HepG2 (cell line): ENCODE measurements at regions not wholly inside any gene's neighbourhood (a gene's known extent, or its start where the extent isn't known, plus 50 kb on each side); places are given as distances from the start of the nearest gene placed in this dataset.

ENCODE experiments used
- ATAC-seq: fragments of 200-7000 bp; cut with Tn5 transposase; 3 replicates; pipeline ENCODE4 v1.9.1; 2020; ENCODE audit warnings: mild to moderate bottlenecking, moderate library complexity
- BruUV-seq: library from RNA; stranded (reverse); fragments of 400-500 nt; replicated peaks from 2 replicates; lab custom pipeline; 2021; lab: Mats Ljungman, UMichigan
- CTCF ChIA-PET: fragments of 300-600 bp; formaldehyde crosslinking; extraction: SDS; loops from one replicate; lab custom pipeline; 2021; ENCODE audit warnings: low total read pairs, inconsistent platforms, low intra/inter-chr PET ratio; lab: Yijun Ruan, JAX
- POLR2A ChIA-PET: fragments of 350-600 bp; sonication (Branson Sonifier 250); formaldehyde crosslinking; loops from one replicate; lab custom pipeline; 2020; ENCODE audit warnings: antibody characterized with exemption, inconsistent platforms; lab: Yijun Ruan, JAX
- DNase-seq: peaks from one replicate; pipeline ENCODE4 v3.0.0-alpha.2; 2015; ENCODE audit warnings: low spot score
- FAIRE-seq: peaks from 3 replicates; lab custom pipeline; 2011; peaks lifted over from hg19 to GRCh38; lab: Jason Lieb, UNC
- H2AFZ ChIP-seq: one replicate; pipeline ENCODE4 v1.6.1; 2011; ENCODE audit warnings: low read length, inconsistent platforms
- H3K27ac ChIP-seq: fragments of 300-600 bp; 3 replicates; pipeline ENCODE4 v1.8.0; 2011; ENCODE audit warnings: mixed run types, mild to moderate bottlenecking, mixed read lengths, low read length, inconsistent platforms; ENCODE audit not compliant: insufficient read depth; ENCODE audit errors: extremely low read length
- H3K27me3 ChIP-seq, 2 experiments: fragments of 200-600 bp in 1 of 2; 2 replicates in 1 of 2; 3 replicates in 1 of 2; pipeline versions ENCODE4 v1.6.0 to v1.8.0; 2011; ENCODE audit warnings: low read length in 2 of 2, mild to moderate bottlenecking in 2 of 2, moderate library complexity in 2 of 2, inconsistent platforms in 1 of 2; ENCODE audit not compliant: insufficient read depth in 2 of 2, control insufficient read depth in 1 of 2
- H3K36me3 ChIP-seq, 2 experiments: fragments of 200-600 bp in 1 of 2; replicated peaks in 1 of 2; 2 replicates in 1 of 2; 3 replicates in 1 of 2; pipeline versions ENCODE4 v1.5.1 to v1.8.0; 2011; ENCODE audit warnings: low read length in 2 of 2, inconsistent platforms in 1 of 2; ENCODE audit not compliant: insufficient read depth in 2 of 2, control insufficient read depth in 1 of 2
- H3K4me1 ChIP-seq: 2 replicates; pipeline ENCODE4 v1.5.1; 2012; ENCODE audit warnings: low read length, inconsistent platforms; ENCODE audit not compliant: insufficient read depth
- H3K4me2 ChIP-seq: 2 replicates; pipeline ENCODE4 v1.6.0; 2011; ENCODE audit warnings: low read depth, low read length, inconsistent platforms
- H3K4me3 ChIP-seq, 3 experiments: fragments of 200-600 bp in 1 of 3; sonication (generic), shearing (Covaris generic) in 1 of 3; replicated peaks in 1 of 3; 2 replicates each; pipeline ENCODE4 v1.5.1; 2011 to 2016; ENCODE audit warnings: low read length in 3 of 3, inconsistent platforms in 2 of 3, low read depth in 2 of 3, mild to moderate bottlenecking in 2 of 3, control low read depth in 1 of 3, mixed read lengths in 1 of 3; ENCODE audit not compliant: insufficient read depth in 1 of 3
- H3K79me2 ChIP-seq: one replicate; pipeline ENCODE4 v1.6.1; 2011; ENCODE audit warnings: low read length, inconsistent platforms; ENCODE audit not compliant: insufficient read depth
- H3K9ac ChIP-seq: 2 replicates; pipeline ENCODE4 v1.6.0; 2011; ENCODE audit warnings: mild to moderate bottlenecking, low read depth, low read length, inconsistent platforms; ENCODE audit not compliant: insufficient read depth
- H3K9me3 ChIP-seq: 2 replicates; pipeline ENCODE4 v1.5.1; 2012; ENCODE audit warnings: mild to moderate bottlenecking, low read length
- H4K20me1 ChIP-seq: 2 replicates; pipeline ENCODE4 v1.6.0; 2011; ENCODE audit warnings: inconsistent platforms, mild to moderate bottlenecking, low read length, moderate library complexity; ENCODE audit not compliant: insufficient read depth
- DZIP1 ChIP-seq: sonication (generic); formaldehyde crosslinking; IDR thresholded peaks from 2 replicates; pipeline ENCODE4 v1.5.0; 2020; ENCODE audit warnings: mild to moderate bottlenecking, missing genetic modification reagents
- HNF4A ChIP-seq: sonication (generic); formaldehyde crosslinking; IDR thresholded peaks from 2 replicates; pipeline ENCODE4 v1.4.0; 2020; ENCODE audit warnings: missing genetic modification reagents
- NFRKB ChIP-seq: fragments of 450-650 bp; IDR thresholded peaks from 2 replicates; pipeline ENCODE4 v1.6.1; 2017
- PHF20 ChIP-seq: sonication (generic); formaldehyde crosslinking; IDR thresholded peaks from 2 replicates; pipeline ENCODE4 v1.5.0; 2020; ENCODE audit warnings: mild to moderate bottlenecking, missing genetic modification reagents
- ZBTB40 ChIP-seq, 2 experiments: fragments of 450-650 bp in 1 of 2; sonication (generic) in 1 of 2; formaldehyde crosslinking in 1 of 2; IDR thresholded peaks; 2 replicates each; pipeline versions ENCODE4 v1.6.1 to v1.8.0; 2016 to 2022; ENCODE audit warnings: antibody characterized with exemption in 1 of 2, mild to moderate bottlenecking in 1 of 2, missing genetic modification reagents in 1 of 2
- WGBS: methylation state at CpG from one replicate; pipeline ENCODE4 v1.1.6; 2017; ENCODE audit warnings: low lambda C conversion rate; 5-methylcytosine and 5-hydroxymethylcytosine counted together
- in situ Hi-C: cut with HindIII; loops from 2 replicates; pipeline ENCODE4 v1.10.0; 2017; ENCODE audit warnings: low pct_unique_long_range_greater_than_20kb; ENCODE audit not compliant: extremely low pct_ligation_motif_present
- intact Hi-C: fragments of 100-400 bp; cut with micrococcal nuclease; formaldehyde crosslinking; loops from one replicate; pipeline ENCODE4 v1.10.0; 2022; ENCODE audit not compliant: unreplicated experiment
- TF ChIP-seq, protein P1 (sequence below): sonication (generic); formaldehyde crosslinking; IDR thresholded peaks from 2 replicates; pipeline ENCODE4 v1.4.0; 2020; ENCODE audit warnings: missing genetic modification reagents

DNA sequence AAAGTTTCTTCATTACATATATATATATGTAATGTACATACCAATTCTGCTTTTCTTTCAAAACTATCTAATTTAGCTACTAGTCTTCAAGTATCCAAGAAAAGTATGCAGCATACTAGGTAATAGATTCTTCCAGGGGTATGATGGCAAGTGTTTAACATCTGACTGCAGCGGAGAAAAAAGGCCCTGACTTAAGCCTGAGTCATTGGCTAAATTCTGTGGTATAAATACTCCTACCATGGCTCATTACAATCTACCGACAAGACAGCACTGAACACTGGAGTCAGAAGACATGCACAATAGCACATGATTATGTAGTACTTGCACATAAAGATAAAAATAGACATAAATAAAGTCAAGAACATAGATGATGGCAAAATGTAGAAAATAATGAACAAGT, 439.9 kb downstream of the BRINP1 start:
- H3K9me3 ChIP-seq = peaks cover 71% of the 10 kb centered on the region
- no peak for FAIRE-seq
- no peak for DNase-seq
- H2AFZ ChIP-seq = no peak overlapping the region
- no peaks in the 10 kb centered on the region for H3K4me1 ChIP-seq
- H4K20me1 ChIP-seq = no peaks in the 10 kb centered on the region
- H3K27ac ChIP-seq = no peak overlapping the region
- no TSS peak for BruUV-seq
- intact Hi-C loops (no loop called here), in situ Hi-C loops (no loop called here)
- 2% methylated on average over 2 of the region's 2 CpGs for WGBS
- no peak overlapping the region for H3K4me3 ChIP-seq
- H3K36me3 ChIP-seq = no peaks in the 10 kb centered on the region
- no peaks in the 10 kb centered on the region for H3K27me3 ChIP-seq
- no peak overlapping the region for H3K4me2 ChIP-seq
- H3K79me2 ChIP-seq = no peaks in the 10 kb centered on the region
- H3K9ac ChIP-seq = no peak overlapping the region
- TF ChIP-seq DZIP1 (CRISPR knock-in tag) = no peak
- no peak for TF ChIP-seq PHF20
- TF ChIP-seq, protein P1, sequence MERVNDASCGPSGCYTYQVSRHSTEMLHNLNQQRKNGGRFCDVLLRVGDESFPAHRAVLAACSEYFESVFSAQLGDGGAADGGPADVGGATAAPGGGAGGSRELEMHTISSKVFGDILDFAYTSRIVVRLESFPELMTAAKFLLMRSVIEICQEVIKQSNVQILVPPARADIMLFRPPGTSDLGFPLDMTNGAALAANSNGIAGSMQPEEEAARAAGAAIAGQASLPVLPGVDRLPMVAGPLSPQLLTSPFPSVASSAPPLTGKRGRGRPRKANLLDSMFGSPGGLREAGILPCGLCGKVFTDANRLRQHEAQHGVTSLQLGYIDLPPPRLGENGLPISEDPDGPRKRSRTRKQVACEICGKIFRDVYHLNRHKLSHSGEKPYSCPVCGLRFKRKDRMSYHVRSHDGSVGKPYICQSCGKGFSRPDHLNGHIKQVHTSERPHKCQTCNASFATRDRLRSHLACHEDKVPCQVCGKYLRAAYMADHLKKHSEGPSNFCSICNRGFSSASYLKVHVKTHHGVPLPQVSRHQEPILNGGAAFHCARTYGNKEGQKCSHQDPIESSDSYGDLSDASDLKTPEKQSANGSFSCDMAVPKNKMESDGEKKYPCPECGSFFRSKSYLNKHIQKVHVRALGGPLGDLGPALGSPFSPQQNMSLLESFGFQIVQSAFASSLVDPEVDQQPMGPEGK (CRISPR knock-in tag) = no peak
- TF ChIP-seq HNF4A (CRISPR knock-in tag) = no peak
- no peak for TF ChIP-seq ZBTB40 (IDR thresholded peaks at IDR 0.05)
- no peak for TF ChIP-seq ZBTB40 (CRISPR knock-in tag; IDR thresholded peaks at IDR 0.05)
- TF ChIP-seq NFRKB = no peak
- ChIA-PET CTCF (no interaction called here), POLR2A (no interaction called here)
- ATAC-seq = no peak
